Fibroblast of lung (primary cell): ENCODE measurements at regions not wholly inside any gene's neighbourhood (a gene's known extent, or its start where the extent isn't known, plus 50 kb on each side); places are given as distances from the start of the nearest gene placed in this dataset.

Source experiments
- EZH2 ChIP-seq: IDR thresholded peaks from 2 replicates; pipeline ENCODE4 v1.5.1; 2012; ENCODE audit warnings: low read length, control low read depth, mild to moderate bottlenecking; ENCODE audit errors: missing control alignments
- TF ChIP-seq, protein P1 (sequence below), 2 donors: IDR thresholded peaks in 1 of 2; conservative IDR thresholded peaks in 1 of 2; 1 replicate in 1 of 2; 2 replicates in 1 of 2; pipeline ENCODE4 v1.5.1; 2011 to 2012; ENCODE audit warnings: low read length in 2 of 2, control low read depth in 1 of 2, inconsistent platforms in 1 of 2, low read depth in 1 of 2, mild to moderate bottlenecking in 1 of 2

- TF ChIP-seq, protein P1, sequence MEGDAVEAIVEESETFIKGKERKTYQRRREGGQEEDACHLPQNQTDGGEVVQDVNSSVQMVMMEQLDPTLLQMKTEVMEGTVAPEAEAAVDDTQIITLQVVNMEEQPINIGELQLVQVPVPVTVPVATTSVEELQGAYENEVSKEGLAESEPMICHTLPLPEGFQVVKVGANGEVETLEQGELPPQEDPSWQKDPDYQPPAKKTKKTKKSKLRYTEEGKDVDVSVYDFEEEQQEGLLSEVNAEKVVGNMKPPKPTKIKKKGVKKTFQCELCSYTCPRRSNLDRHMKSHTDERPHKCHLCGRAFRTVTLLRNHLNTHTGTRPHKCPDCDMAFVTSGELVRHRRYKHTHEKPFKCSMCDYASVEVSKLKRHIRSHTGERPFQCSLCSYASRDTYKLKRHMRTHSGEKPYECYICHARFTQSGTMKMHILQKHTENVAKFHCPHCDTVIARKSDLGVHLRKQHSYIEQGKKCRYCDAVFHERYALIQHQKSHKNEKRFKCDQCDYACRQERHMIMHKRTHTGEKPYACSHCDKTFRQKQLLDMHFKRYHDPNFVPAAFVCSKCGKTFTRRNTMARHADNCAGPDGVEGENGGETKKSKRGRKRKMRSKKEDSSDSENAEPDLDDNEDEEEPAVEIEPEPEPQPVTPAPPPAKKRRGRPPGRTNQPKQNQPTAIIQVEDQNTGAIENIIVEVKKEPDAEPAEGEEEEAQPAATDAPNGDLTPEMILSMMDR (conservative IDR thresholded peaks at IDR 0.05 in 1 of 2, IDR thresholded peaks at IDR 0.05 in 1 of 2; ENCODE audit: low read depth in 1 of 2, low read length in 2 of 2) = no peak
- no peak for TF ChIP-seq EZH2
Measured at GRCh38 chr13:88651531-88651930, 980.4 kb downstream of the SLITRK5 start.
